HCT116 (cell line): ENCODE measurements at regions not wholly inside any gene's neighbourhood (a gene's known extent, or its start where the extent isn't known, plus 50 kb on each side); places are given as distances from the start of the nearest gene placed in this dataset.

Source experiments
- ATAC-seq: fragments of 200-7000 bp; cut with Tn5 transposase; 2 replicates; pipeline ENCODE4 v1.9.1; 2020; ENCODE audit warnings: mild to moderate bottlenecking, moderate library complexity
- BruUV-seq: library from RNA; stranded (reverse); fragments of 400-500 nt; replicated peaks from 2 replicates; lab custom pipeline; 2021; lab: Mats Ljungman, UMichigan
- CTCF ChIA-PET: fragments of 300-600 bp; sonication (Branson Sonifier 250); formaldehyde crosslinking; loops from one replicate; lab custom pipeline; 2021; ENCODE audit warnings: antibody characterized with exemption; lab: Charles Lee
- POLR2A ChIA-PET: fragments of 300-600, 350-600 bp; sonication (Branson Sonifier 250); formaldehyde crosslinking; loops from one replicate; lab custom pipeline; 2021; ENCODE audit warnings: antibody characterized with exemption; lab: Charles Lee
- RAD21 ChIA-PET, 2 experiments: fragments of 300-600 bp; sonication (Branson Sonifier 250); formaldehyde crosslinking; loops; one replicate each; lab custom pipeline; 2023; ENCODE audit warnings: low total read pairs in 2 of 2; ENCODE audit not compliant: uncharacterized antibody in 2 of 2, unreplicated experiment in 2 of 2, low non-redundant PET in 1 of 2; lab: Charles Lee
- DNase-seq: peaks from one replicate; pipeline ENCODE4 v3.0.0-alpha.2; 2010; ENCODE audit warnings: low read depth, low spot score
- H2AFZ ChIP-seq: fragments of 200-600 bp; shearing (Covaris generic), sonication (generic); 2 replicates; pipeline ENCODE4 v1.6.1; 2017; ENCODE audit warnings: low read depth, mixed run types, mixed read lengths, antibody characterized with exemption, low read length; ENCODE audit not compliant: poor library complexity, severe bottlenecking
- H3K27ac ChIP-seq: 2 replicates; pipeline ENCODE4 v1.5.1; 2012; ENCODE audit warnings: low read depth, low read length
- H3K27me3 ChIP-seq: fragments of 200-600 bp; sonication (generic); 2 replicates; pipeline ENCODE4 v1.6.1; 2016; ENCODE audit warnings: mixed run types, low read length, mixed read lengths; ENCODE audit not compliant: insufficient read depth
- H3K36me3 ChIP-seq, 2 experiments: fragments of 200-500 bp in 1 of 2; fragments of 200-600 bp in 1 of 2; sonication (Bioruptor generic) in 1 of 2; sonication (generic) in 1 of 2; 2 replicates each; pipeline versions ENCODE4 v1.5.1 to v1.6.1; 2014 to 2016; ENCODE audit warnings: low read length in 2 of 2, inconsistent platforms in 1 of 2, mixed read lengths in 1 of 2, mixed run types in 1 of 2; ENCODE audit not compliant: insufficient read depth in 2 of 2, control insufficient read depth in 1 of 2
- H3K4me1 ChIP-seq, 2 experiments: fragments of 200-600 bp in 1 of 2; sonication (generic) in 1 of 2; 2 replicates each; pipeline versions ENCODE4 v1.5.1 to v1.6.1; 2012 to 2017; ENCODE audit warnings: low read length in 2 of 2, inconsistent platforms in 1 of 2, mild to moderate bottlenecking in 1 of 2, mixed read lengths in 1 of 2, mixed run types in 1 of 2, moderate library complexity in 1 of 2; ENCODE audit not compliant: insufficient read depth in 2 of 2, control insufficient read depth in 1 of 2
- H3K4me2 ChIP-seq: fragments of 200-600 bp; sonication (generic); 2 replicates; pipeline ENCODE4 v1.6.1; 2017; ENCODE audit warnings: mixed run types, low read length, mixed read lengths
- H3K4me3 ChIP-seq, 2 experiments: fragments of 200-600 bp in 1 of 2; sonication (generic) in 1 of 2; replicated peaks in 1 of 2; 2 replicates each; pipeline ENCODE4 v1.5.1; 2011 to 2016; ENCODE audit warnings: low read length in 2 of 2, control low read depth in 1 of 2, low read depth in 1 of 2, mild to moderate bottlenecking in 1 of 2, mixed read lengths in 1 of 2, mixed run types in 1 of 2
- H3K79me2 ChIP-seq: fragments of 200-600 bp; sonication (generic); 2 replicates; pipeline ENCODE4 v1.6.1; 2017; ENCODE audit warnings: mild to moderate bottlenecking, mixed run types, low read length, moderate library complexity, mixed read lengths; ENCODE audit not compliant: insufficient read depth
- H3K9ac ChIP-seq: fragments of 200-600 bp; sonication (generic); 2 replicates; pipeline ENCODE4 v1.6.1; 2016; ENCODE audit warnings: low read length, mixed read lengths
- H3K9me2 ChIP-seq: fragments of 200-600 bp; sonication (generic), shearing (Covaris generic); 2 replicates; pipeline ENCODE4 v1.6.1; 2017; ENCODE audit warnings: mixed run types, mild to moderate bottlenecking, moderate library complexity; ENCODE audit not compliant: insufficient read depth
- H3K9me3 ChIP-seq, 2 experiments: fragments of 200-500 bp in 1 of 2; fragments of 200-600 bp in 1 of 2; sonication (Bioruptor generic) in 1 of 2; sonication (generic) in 1 of 2; 2 replicates each; pipeline ENCODE4 v1.6.1; 2014 to 2017; ENCODE audit warnings: low read length in 2 of 2, mixed read lengths in 2 of 2, inconsistent platforms in 1 of 2, low read depth in 1 of 2, mild to moderate bottlenecking in 1 of 2, mixed run types in 1 of 2, moderate library complexity in 1 of 2; ENCODE audit not compliant: control insufficient read depth in 1 of 2, insufficient read depth in 1 of 2
- H4K20me1 ChIP-seq: fragments of 200-600 bp; sonication (generic), shearing (Covaris generic); 2 replicates; pipeline ENCODE4 v1.6.1; 2017; ENCODE audit warnings: mixed run types, mild to moderate bottlenecking, moderate library complexity; ENCODE audit not compliant: insufficient read depth
- CTCF ChIP-seq, 3 experiments: fragments of 200-600 bp in 1 of 3; sonication (generic) in 1 of 3; IDR thresholded peaks in 2 of 3; conservative IDR thresholded peaks in 1 of 3; 2 replicates each; pipeline ENCODE4 v1.5.1; 2012 to 2017; ENCODE audit warnings: low read depth in 2 of 3, low read length in 2 of 3, antibody characterized with exemption in 1 of 3, borderline replicate concordance in 1 of 3, control low read depth in 1 of 3, mild to moderate bottlenecking in 1 of 3, mixed read lengths in 1 of 3, mixed run types in 1 of 3, moderate library complexity in 1 of 3; ENCODE audit not compliant: insufficient read depth in 1 of 3
- ELF1 ChIP-seq: IDR thresholded peaks from 2 replicates; pipeline ENCODE4 v1.6.1; 2012; ENCODE audit warnings: low read depth, borderline replicate concordance
- EZH2phosphoT487 ChIP-seq: fragments of 200-600 bp; IDR thresholded peaks from 2 replicates; pipeline ENCODE4 v1.6.1; 2018; ENCODE audit warnings: antibody characterized with exemption, borderline replicate concordance
- FOSL1 ChIP-seq: IDR thresholded peaks from 2 replicates; pipeline ENCODE4 v1.6.1; 2012; ENCODE audit warnings: low read depth
- POLR2A ChIP-seq: IDR thresholded peaks from 2 replicates; pipeline ENCODE4 v1.7.0; 2011; ENCODE audit warnings: borderline replicate concordance; ENCODE audit not compliant: insufficient read depth, insufficient read length; ENCODE audit errors: extremely low read depth
- SP1 ChIP-seq: IDR thresholded peaks from 2 replicates; pipeline ENCODE4 v1.6.1; 2012; ENCODE audit warnings: low read depth
- TCF7L2 ChIP-seq: IDR thresholded peaks from 2 replicates; pipeline ENCODE4 v1.7.0; 2011; ENCODE audit warnings: borderline replicate concordance, inconsistent platforms; ENCODE audit not compliant: insufficient read depth, insufficient read length; ENCODE audit errors: extremely low read depth
- ZBTB33 ChIP-seq: IDR thresholded peaks from 2 replicates; pipeline ENCODE4 v1.6.1; 2011; ENCODE audit warnings: mild to moderate bottlenecking, low read length, moderate library complexity; ENCODE audit not compliant: insufficient replicate concordance; ENCODE audit errors: extremely low read depth
- ZFX ChIP-seq: fragments of 450-650 bp; IDR thresholded peaks from 2 replicates; pipeline ENCODE4 v1.6.1; 2017
- intact Hi-C: fragments of 100-400 bp; cut with micrococcal nuclease; formaldehyde crosslinking; loops from 2 replicates; pipeline ENCODE4 v1.10.0; 2022
- TF ChIP-seq, protein P1 (sequence below): IDR thresholded peaks from 2 replicates; pipeline ENCODE4 v1.6.1; 2012
- TF ChIP-seq, protein P2 (sequence below): IDR thresholded peaks from 2 replicates; pipeline ENCODE4 v1.6.1; 2012; ENCODE audit warnings: low read depth
- TF ChIP-seq, protein P3 (sequence below): IDR thresholded peaks from 2 replicates; pipeline ENCODE4 v1.6.1; 2012

DNA sequence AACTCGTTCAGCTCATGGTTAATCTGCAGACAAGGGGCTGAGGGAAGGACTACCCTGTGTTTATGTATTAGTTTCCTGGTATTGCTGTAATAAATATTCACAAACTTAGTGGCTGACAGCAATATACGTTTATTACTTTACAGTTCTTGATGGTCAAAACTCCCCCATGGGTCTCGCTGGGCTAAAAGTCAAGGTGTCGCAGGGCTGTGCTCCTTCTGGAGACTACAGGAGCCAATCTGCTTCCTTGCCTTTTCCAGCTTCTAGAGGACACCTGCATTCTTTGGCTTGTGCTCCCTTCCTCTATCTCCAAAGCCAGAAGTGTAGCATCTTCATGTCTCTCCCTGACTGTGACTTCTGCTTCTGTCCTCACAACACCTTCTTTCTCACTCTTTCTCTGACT, 653.8 kb upstream of the RIOK2 start:
- Histone ChIP-seq H4K20me1 (no peaks in the 10 kb centered on the region), H2AFZ (no peak overlapping the region), H3K4me3 (no peak overlapping the region), H3K9me3 (no peaks in the 10 kb centered on the region), H3K79me2 (no peaks in the 10 kb centered on the region), H3K27ac (no peak overlapping the region), H3K9me2 (no peaks in the 10 kb centered on the region), H3K36me3 (no peaks in the 10 kb centered on the region), H3K9ac (no peak overlapping the region), H3K27me3 (no peaks in the 10 kb centered on the region), H3K4me1 (peaks cover 15 to 18% of the 10 kb centered on the region in 2 experiments), H3K4me2 (no peak overlapping the region)
- ChIA-PET POLR2A (no interaction called here), RAD21 (no interaction called here), CTCF (no interaction called here)
- BruUV-seq: no TSS peak
- DNase-seq: no peak
- no peak for ATAC-seq
- TF ChIP-seq FOSL1 (no peak), ZBTB33 (no peak), SP1 (no peak), CTCF (IDR thresholded peaks at IDR 0.05 in 2 of 3, conservative IDR thresholded peaks at IDR 0.05 in 1 of 3; ENCODE audit: borderline replicate concordance in 1 of 3, insufficient read depth in 1 of 3, low read depth in 2 of 3, low read length in 2 of 3) (no peak), POLR2A (no peak), ELF1 (no peak), ZFX (no peak), EZH2phosphoT487 (no peak), TCF7L2 (no peak)
- TF ChIP-seq, protein P1, sequence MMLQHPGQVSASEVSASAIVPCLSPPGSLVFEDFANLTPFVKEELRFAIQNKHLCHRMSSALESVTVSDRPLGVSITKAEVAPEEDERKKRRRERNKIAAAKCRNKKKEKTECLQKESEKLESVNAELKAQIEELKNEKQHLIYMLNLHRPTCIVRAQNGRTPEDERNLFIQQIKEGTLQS: no peak
- TF ChIP-seq, protein P2, sequence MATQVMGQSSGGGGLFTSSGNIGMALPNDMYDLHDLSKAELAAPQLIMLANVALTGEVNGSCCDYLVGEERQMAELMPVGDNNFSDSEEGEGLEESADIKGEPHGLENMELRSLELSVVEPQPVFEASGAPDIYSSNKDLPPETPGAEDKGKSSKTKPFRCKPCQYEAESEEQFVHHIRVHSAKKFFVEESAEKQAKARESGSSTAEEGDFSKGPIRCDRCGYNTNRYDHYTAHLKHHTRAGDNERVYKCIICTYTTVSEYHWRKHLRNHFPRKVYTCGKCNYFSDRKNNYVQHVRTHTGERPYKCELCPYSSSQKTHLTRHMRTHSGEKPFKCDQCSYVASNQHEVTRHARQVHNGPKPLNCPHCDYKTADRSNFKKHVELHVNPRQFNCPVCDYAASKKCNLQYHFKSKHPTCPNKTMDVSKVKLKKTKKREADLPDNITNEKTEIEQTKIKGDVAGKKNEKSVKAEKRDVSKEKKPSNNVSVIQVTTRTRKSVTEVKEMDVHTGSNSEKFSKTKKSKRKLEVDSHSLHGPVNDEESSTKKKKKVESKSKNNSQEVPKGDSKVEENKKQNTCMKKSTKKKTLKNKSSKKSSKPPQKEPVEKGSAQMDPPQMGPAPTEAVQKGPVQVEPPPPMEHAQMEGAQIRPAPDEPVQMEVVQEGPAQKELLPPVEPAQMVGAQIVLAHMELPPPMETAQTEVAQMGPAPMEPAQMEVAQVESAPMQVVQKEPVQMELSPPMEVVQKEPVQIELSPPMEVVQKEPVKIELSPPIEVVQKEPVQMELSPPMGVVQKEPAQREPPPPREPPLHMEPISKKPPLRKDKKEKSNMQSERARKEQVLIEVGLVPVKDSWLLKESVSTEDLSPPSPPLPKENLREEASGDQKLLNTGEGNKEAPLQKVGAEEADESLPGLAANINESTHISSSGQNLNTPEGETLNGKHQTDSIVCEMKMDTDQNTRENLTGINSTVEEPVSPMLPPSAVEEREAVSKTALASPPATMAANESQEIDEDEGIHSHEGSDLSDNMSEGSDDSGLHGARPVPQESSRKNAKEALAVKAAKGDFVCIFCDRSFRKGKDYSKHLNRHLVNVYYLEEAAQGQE: no peak
- TF ChIP-seq, protein P3, sequence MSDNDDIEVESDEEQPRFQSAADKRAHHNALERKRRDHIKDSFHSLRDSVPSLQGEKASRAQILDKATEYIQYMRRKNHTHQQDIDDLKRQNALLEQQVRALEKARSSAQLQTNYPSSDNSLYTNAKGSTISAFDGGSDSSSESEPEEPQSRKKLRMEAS: no peak
- intact Hi-C loops: no loop called here
